Stimulated activated CD4-positive, alpha-beta T cell treated with anti-CD3 and anti-CD28 coated beads, Interleukin-1b, Interleukin-23, amount 100 ng/mL, for 48 hours (primary cell): ENCODE measurements at regions not wholly inside any gene's neighbourhood (a gene's known extent, or its start where the extent isn't known, plus 50 kb on each side); places are given as distances from the start of the nearest gene placed in this dataset.
"Not testable (repeated sequence)": the region's sequence is repeated elsewhere in the genome, so short reads cannot be mapped to it uniquely, and the experiment has no call there.

Source experiments
- DNase-seq: peaks from one replicate; pipeline ENCODE4 v3.0.0-alpha.2; 2020

GRCh38 chr9:99488131-99489059 is 266.3 kb downstream of the SEC61B start:
- no peak for DNase-seq

DNA sequence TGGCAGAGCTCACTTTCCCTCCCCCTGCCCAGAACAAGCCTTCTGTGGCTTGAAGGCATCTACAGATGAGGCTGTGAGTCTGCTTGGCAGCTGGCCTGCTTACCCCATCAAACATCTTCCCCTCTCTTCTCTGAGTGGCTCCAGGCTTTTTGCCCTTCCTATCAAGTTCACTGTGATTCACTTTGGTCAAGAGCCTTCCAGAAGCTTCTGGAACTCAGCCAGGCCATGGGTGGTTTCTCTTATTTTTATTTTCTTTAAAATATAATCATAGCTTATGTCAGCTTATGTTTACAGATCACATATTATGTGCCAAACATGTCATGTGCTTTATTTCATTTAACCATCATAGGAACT is 267.0 kb downstream of the SEC61B start:
- no peak for DNase-seq

DNA sequence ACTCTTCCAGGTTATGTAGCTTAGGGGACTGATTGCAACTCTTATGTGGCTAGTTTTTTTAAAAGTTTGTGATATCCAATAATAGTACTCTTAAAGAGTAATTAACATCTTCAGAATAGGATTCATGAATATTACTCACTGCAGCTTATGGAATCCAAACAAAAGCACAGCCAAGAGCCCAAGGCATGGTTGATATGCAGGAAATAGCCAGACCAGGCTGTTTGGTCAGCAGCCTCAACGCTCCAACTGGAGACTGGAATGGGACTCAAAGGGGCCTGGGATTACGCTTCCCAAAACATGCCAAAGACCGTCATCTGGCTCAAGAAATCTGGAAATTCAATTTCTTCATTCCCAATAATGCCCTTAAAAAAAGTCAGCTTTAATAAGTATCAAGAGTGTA is 268.6 kb downstream of the SEC61B start:
- DNase-seq: no peak

GRCh38 chr9:99491408-99492158 is 269.5 kb downstream of the SEC61B start:
- no peak for DNase-seq

GRCh38 chr9:99497641-99498040 is 275.6 kb downstream of the SEC61B start:
- no peak for DNase-seq

DNA sequence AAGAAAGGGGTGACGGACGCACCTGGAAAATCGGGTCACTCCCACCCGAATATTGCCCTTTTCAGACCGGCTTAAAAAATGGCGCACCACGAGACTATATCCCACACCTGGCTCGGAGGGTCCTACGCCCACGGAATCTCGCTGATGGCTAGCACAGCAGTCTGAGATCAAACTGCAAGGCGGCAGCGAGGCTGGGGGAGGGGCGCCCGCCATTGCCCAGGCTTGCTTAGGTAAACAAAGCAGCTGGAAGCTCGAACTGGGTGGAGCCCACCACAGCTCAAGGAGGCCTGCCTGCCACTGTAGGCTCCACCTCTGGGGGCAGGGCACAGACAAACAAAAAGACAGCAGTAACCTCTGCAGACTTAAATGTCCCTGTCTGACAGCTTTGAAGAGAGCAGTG is 276.9 kb downstream of the SEC61B start:
- DNase-seq: not testable (repeated sequence)

GRCh38 chr9:99505936-99506335 is 283.9 kb downstream of the SEC61B start:
- no peak for DNase-seq

DNA sequence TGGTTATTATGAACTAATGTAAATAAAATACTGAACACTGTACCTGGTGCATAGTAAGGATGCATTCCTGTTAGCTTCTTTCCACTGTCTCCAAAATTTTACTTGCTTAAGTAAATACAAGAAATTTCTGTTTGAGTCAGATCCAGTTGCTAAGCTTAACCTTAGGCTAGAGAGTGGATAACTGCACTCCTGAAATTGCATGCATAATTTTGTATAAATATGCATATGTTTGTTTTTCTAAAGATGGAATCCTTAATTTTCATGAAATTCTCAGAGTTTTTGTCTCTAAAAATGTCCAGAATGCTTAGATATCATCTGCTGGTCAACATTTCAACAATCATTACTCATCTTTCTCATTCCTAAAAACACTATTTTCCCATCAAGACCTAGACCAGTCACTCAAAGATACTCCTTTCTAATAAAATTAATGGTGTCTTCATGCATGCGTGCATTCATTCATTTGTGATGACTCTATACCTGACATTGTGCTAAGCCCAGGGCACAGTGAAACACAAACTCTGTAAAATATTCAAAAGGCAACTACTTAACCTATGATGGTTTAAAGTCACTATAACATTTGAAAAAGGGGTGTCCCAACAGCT is 284.8 kb downstream of the SEC61B start:
- no peak for DNase-seq

- DNase-seq: no peak
These were observed 287.1 kb downstream of the SEC61B start for GRCh38 chr9:99509065-99509745.

GRCh38 chr9:99509900-99510535 is 287.9 kb downstream of the SEC61B start:
- no peak for DNase-seq

DNA sequence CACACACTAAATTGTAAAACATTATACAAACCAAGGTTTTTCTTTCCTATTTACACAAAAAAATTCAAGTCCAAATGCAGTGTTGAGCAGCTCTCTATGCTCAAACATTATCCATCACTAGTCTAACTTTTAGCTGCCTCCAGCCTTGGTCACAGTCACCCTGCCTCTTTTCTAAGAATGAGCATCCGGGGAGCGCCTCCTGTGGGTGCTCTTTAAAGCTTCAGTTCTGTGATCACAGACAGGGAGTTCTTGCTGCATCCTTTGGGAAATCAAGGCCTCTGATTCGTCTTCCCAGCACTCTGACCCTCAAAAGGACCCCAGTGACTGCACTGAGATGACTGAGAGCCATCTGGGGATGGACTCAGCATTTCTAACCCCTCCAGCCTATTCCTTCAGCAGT is 289.6 kb downstream of the SEC61B start:
- no peak for DNase-seq

GRCh38 chr9:99513441-99514112 is 291.5 kb downstream of the SEC61B start:
- no peak for DNase-seq

GRCh38 chr9:99515093-99515492 is 293.0 kb downstream of the SEC61B start:
- DNase-seq: no peak

DNA sequence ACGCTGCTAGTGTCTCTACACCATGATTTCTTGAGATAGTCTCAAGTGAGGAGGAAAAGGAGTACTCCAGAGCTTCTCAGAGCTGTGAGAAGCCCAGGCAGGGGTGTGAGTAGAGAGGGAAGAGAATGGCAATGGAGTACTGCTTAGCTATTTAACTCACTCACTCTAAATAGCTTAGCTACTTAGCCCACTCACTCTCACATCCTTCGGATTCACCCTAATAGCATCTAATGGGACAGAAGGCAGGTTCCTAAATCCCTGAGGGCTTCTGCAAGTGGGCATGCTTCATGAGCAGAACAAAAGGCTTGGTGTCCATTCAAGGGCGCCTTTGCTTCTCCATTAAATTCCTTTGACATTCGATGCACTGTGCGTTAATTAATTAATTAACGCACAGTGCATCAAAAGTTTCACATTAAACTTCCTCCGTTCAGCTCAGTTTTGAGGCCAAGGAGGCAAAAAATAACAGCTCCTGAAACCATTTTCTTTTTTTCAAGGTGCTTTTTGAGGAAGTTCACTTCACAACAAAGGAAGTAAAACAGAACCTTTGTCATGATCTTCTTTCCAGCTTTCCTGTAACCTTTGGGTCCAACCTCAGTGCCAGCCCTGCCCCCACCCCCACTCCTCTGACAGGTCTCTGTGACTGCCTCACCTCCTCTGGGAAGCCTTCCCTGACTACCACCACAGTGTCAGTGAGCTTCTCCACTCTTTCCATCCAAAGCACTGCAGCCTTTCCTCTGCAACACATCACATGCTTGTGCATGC is 294.0 kb downstream of the SEC61B start:
- DNase-seq: no peak

DNA sequence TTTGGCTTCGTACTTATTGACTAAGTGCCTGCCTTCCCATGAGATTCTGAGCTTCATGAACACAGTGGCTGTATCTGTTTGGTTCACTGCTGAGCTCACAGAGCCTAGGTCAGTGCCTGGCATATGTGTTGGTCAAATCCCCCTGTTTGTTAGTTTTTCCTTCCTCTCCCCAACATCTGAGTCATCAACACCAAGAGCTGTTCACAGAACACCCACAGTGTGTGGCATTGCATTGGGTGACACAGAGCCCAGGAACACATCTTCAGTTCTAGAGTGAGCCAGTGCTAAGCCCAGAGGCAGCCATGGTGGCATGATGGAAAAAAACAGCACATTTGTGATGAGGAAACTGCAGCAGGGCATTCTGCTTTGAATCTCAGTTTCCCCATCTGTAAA is 294.6 kb downstream of the SEC61B start:
- DNase-seq: peak; percentile 18

DNA sequence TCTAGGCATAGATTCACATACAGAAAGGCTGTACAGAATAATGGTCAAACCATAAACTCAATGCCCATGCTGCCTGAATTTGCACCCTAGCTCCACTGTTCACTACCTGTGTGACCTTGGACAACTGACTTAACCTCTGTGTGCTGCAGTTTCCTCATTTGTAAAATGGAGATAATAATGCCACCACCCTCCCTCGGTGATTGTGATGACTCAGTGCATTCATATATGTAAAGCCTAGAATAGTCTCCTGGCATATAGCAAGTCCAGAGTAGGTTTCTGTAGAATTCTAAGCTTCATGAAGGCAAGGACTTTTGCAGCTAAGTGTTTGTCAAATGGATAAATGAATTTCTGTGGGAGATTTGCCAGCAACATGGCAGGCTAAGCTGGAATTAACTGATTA is 297.8 kb upstream of the NR4A3 start:
- DNase-seq: no peak

- no peak for DNase-seq
These were observed 290.4 kb upstream of the NR4A3 start for GRCh38 chr9:99531313-99531712.

DNA sequence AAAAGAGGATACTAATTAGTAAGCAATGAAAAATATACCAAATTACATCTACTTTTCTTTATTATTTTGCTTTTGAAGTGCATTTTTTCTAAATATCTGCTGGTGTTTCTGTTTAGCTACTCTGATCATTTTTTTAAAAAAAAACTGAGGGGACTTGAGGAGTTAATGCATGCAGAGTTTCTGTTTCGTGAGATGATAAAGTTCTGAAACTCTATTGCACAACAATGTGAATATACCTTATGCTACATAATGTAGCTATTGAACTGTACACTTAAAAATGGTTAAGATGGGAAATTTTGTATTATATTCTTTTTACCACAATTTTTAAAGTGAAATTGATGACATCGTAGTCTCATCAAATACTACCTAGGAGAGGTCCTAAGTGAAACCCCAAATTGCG is 288.3 kb upstream of the NR4A3 start:
- no peak for DNase-seq

DNA sequence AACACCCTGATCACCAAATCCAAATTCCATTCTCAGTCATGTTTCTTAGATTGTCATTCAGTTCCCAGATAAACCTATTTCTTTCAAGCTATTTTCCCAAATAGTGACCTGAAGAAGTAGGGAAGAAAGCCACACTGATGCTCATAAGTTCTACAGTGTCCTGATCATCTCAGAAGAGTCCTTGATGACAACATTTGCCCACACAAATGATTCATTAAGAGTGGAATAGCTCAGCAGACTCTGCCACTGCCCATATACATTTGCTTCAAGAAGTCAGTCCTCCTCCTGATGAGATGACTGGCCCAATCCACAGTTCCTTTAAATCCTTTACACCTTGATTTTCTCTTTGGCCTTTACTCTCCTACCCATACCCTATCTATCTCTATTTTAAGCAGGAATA is 283.7 kb upstream of the NR4A3 start:
- DNase-seq: no peak

- DNase-seq: no peak
These were observed 277.2 kb upstream of the NR4A3 start for GRCh38 chr9:99544526-99544925.

GRCh38 chr9:99549441-99549840 is 272.2 kb upstream of the NR4A3 start:
- DNase-seq: no peak
